Epithelial cell of esophagus (primary cell): ENCODE measurements at regions not wholly inside any gene's neighbourhood (a gene's known extent, or its start where the extent isn't known, plus 50 kb on each side); places are given as distances from the start of the nearest gene placed in this dataset.

Experiments
- DNase-seq: peaks from one replicate; pipeline ENCODE4 v3.0.0; 2010; ENCODE audit warnings: low read depth
- H3K4me3 ChIP-seq: 2 replicates; pipeline ENCODE4 v1.5.1; 2011; ENCODE audit warnings: mild to moderate bottlenecking, low read length, control low read depth
- TF ChIP-seq, protein P1 (sequence below): IDR thresholded peaks from 2 replicates; pipeline ENCODE4 v1.5.1; 2011; ENCODE audit warnings: low read depth, mild to moderate bottlenecking, low read length, control low read depth, inconsistent platforms; ENCODE audit not compliant: insufficient read depth; ENCODE audit errors: missing control alignments

DNA sequence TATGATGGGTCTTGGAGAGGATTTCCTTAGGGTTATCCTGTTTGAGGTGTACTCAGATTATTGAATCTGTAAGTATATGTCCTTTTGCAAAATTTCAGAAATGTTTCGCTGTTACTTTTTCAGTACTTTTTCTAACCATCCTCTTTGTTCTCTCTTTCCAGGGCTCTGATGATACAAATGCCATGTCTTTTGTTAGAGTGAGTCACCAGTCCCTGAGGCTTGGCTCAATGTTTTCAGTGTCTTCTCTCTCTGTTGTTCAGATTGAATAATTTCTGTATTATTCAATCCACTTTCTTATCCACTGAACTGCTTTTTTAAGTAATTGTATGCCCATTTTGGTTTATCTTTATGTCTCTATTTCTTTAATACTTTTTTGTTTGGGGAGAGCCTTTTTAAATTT, 449.4 kb downstream of the TNS3 start:
- TF ChIP-seq, protein P1, sequence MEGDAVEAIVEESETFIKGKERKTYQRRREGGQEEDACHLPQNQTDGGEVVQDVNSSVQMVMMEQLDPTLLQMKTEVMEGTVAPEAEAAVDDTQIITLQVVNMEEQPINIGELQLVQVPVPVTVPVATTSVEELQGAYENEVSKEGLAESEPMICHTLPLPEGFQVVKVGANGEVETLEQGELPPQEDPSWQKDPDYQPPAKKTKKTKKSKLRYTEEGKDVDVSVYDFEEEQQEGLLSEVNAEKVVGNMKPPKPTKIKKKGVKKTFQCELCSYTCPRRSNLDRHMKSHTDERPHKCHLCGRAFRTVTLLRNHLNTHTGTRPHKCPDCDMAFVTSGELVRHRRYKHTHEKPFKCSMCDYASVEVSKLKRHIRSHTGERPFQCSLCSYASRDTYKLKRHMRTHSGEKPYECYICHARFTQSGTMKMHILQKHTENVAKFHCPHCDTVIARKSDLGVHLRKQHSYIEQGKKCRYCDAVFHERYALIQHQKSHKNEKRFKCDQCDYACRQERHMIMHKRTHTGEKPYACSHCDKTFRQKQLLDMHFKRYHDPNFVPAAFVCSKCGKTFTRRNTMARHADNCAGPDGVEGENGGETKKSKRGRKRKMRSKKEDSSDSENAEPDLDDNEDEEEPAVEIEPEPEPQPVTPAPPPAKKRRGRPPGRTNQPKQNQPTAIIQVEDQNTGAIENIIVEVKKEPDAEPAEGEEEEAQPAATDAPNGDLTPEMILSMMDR = no peak
- peak; percentile 26 for DNase-seq
- no peak overlapping the region for H3K4me3 ChIP-seq

DNA sequence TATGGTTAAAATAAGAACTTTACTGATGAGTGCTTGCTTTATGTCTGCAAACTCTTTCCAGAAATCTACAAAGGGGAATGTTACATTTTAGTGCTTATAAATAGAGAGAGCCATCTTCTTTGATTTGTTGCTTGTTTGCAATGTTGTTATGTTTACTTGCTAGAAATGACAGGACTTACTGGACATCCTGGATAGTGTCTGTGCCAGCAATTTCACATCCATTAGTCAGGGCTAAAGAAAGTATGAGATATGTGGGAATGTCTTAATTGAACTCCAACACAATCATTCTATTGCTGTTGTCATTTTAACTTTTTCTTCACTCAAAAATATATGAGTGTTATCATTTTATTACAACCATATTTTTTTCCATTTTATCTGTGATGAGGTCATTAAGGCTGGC, 453.2 kb downstream of the TNS3 start:
- TF ChIP-seq, protein P1 = no peak
- H3K4me3 ChIP-seq = no peak overlapping the region
- DNase-seq = no peak

- DNase-seq = no peak
- TF ChIP-seq, protein P1 = no peak
- H3K4me3 ChIP-seq = no peak overlapping the region
Observed at GRCh38 chr7:47125529-47125928, 456.4 kb downstream of the TNS3 start.

DNA sequence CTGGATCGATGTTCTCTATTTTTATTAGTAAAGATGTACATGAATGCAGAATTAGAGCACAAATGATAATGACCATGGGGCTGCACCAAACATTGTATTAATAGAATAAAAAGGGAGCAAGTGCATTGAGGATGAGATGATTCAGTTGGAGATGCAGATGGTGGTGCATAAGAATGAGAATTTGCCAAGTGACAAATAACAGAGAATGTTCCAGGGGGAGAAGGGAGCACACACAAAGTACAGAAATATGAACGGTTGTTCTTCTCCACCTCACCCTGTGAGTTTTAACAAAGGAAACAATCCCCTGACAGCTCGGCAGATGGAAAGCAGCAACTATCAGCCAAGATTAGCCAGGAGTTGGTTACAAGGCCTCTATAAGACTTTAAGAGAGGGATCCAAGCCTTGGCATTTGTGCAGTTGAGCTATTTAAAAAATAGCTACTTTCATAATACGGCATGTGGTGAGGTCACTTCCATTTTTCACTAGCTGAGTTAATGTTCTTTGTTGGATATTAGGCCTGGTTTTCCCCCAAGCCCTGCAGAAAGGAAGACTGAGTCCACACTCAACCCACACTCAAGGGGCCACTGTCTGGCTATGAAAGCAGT, 462.5 kb downstream of the TNS3 start:
- no peak overlapping the region for H3K4me3 ChIP-seq
- no peak for DNase-seq
- TF ChIP-seq, protein P1 = no peak

DNA sequence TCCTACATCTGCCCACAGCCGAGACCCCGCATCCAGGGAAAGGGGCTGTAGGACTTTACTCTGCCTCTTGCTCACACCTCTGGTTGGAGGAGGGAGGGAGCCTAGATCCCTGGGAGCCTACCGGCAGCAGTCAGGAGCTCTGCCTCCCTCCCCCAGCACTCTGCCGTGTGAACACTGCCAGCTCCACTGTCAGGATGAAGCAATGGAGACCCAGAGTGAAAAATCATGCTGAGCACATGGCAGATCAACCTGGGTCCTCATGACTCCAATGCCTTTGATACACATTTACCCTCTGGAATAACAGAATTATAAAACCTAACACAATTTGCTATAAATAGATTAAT, 477.7 kb downstream of the TNS3 start:
- no peak for DNase-seq
- TF ChIP-seq, protein P1 = no peak
- no peak overlapping the region for H3K4me3 ChIP-seq

DNA sequence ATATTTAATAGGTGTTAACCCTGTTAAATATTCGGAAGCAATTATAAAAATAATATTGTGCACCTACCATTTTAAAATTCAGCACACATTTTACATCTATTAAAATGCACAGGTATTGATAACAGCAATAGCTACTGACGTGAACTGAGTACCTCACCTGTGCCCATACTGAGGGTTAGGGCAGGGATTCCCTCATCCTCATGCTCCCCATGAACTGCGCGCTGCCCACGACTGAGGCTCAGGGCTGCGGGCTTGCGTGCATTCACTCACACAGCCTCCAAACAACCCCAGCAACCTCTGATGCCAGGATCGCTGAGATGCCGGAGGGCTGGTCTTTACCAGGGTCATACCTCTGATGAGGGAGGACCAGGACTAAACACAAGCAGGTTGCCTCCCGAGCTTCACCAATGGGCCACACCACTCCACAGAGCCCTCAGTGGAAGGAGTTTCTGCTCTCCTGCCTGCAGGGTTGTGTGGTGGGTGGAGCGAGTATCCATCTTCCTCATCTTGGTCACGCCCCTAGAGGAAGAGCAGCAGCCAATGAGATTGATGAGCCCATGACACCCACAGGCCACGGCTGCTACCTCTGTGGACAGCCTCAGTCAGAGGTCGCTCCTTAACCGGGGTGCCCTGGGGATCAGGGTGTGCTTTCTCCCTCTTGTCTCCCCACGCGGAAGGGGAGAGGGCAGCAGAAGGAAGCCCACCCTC, 478.3 kb downstream of the TNS3 start:
- TF ChIP-seq, protein P1 = no peak
- no peak for DNase-seq
- no peak overlapping the region for H3K4me3 ChIP-seq
